ENCODE measurements at regions not wholly inside any gene's neighbourhood (a gene's known extent, or its start where the extent isn't known, plus 50 kb on each side); places are given as distances from the start of the nearest gene placed in this dataset.

DNA sequence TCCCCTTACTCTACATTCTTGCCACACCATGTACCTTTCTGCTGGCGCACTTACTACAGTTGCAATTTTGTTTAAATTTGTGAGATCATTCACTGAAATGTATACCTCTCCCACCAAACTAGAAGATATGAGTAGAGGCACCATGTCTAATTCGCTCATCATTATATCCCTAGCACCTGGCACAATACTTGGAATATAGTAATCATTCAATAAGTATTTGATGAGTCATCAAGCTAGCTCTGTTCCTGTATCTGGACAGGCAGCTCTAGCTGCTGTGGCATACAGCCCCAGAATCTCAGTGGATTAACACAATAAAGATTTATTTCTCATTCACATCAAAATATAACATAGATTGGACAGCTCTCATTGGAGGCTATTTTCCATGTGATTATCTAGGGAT, 245.9 kb downstream of the IDS start:
- TF ChIP-seq, protein P1, sequence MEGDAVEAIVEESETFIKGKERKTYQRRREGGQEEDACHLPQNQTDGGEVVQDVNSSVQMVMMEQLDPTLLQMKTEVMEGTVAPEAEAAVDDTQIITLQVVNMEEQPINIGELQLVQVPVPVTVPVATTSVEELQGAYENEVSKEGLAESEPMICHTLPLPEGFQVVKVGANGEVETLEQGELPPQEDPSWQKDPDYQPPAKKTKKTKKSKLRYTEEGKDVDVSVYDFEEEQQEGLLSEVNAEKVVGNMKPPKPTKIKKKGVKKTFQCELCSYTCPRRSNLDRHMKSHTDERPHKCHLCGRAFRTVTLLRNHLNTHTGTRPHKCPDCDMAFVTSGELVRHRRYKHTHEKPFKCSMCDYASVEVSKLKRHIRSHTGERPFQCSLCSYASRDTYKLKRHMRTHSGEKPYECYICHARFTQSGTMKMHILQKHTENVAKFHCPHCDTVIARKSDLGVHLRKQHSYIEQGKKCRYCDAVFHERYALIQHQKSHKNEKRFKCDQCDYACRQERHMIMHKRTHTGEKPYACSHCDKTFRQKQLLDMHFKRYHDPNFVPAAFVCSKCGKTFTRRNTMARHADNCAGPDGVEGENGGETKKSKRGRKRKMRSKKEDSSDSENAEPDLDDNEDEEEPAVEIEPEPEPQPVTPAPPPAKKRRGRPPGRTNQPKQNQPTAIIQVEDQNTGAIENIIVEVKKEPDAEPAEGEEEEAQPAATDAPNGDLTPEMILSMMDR (conservative IDR thresholded peaks at IDR 0.05 in 1 of 2, IDR thresholded peaks at IDR 0.05 in 1 of 2; ENCODE audit: extremely low read depth in 1 of 2, insufficient read depth in 1 of 2, low read depth in 1 of 2, low read length in 2 of 2), result no peak
- TF ChIP-seq EZH2 (IDR thresholded peaks at IDR 0.05; ENCODE audit: borderline replicate concordance, low read length), result no peak

Data from mammary epithelial cell (primary cell).